HG03558 (cell line): ENCODE measurements at regions not wholly inside any gene's neighbourhood (a gene's known extent, or its start where the extent isn't known, plus 50 kb on each side); places are given as distances from the start of the nearest gene placed in this dataset.

Experiments
- ATAC-seq: cut with Tn5 transposase; IDR thresholded peaks from one replicate; pipeline ENCODE4 v1.9.1; 2021; ENCODE audit warnings: moderate number of reproducible peaks; ENCODE audit not compliant: unreplicated experiment; ENCODE audit errors: extremely low read depth

GRCh38 chr14:96723946-96724345 lies 73.2 kb upstream of the VRK1 start:
- no peak for ATAC-seq

- ATAC-seq: no peak
Measured at GRCh38 chr14:96725232-96725631, 72.0 kb upstream of the VRK1 start.

GRCh38 chr14:96727073-96727472 lies 70.1 kb upstream of the VRK1 start:
- no peak for ATAC-seq

- no peak for ATAC-seq
Measured at GRCh38 chr14:96727491-96727890, 69.7 kb upstream of the VRK1 start.

GRCh38 chr14:96727980-96728717 lies 69.0 kb upstream of the VRK1 start:
- no peak for ATAC-seq

GRCh38 chr14:96729889-96730288 lies 67.3 kb upstream of the VRK1 start:
- ATAC-seq: no peak

- ATAC-seq: no peak
Measured at GRCh38 chr14:96730386-96730785, 66.8 kb upstream of the VRK1 start.

- ATAC-seq: no peak
Measured at GRCh38 chr14:96734076-96734622, 63.0 kb upstream of the VRK1 start.

GRCh38 chr14:96735526-96735925 lies 61.7 kb upstream of the VRK1 start:
- no peak for ATAC-seq

GRCh38 chr14:96736439-96736838 lies 60.7 kb upstream of the VRK1 start:
- no peak for ATAC-seq

- no peak for ATAC-seq
Measured at GRCh38 chr14:96737881-96738280, 59.3 kb upstream of the VRK1 start.

GRCh38 chr14:96739200-96739910 lies 57.8 kb upstream of the VRK1 start:
- no peak for ATAC-seq

- peak; percentile 59 for ATAC-seq
Measured at GRCh38 chr14:96741151-96741977, 55.8 kb upstream of the VRK1 start.

- no peak for ATAC-seq
Measured at GRCh38 chr14:96744262-96744661, 52.9 kb upstream of the VRK1 start.

GRCh38 chr14:96745500-96746051 lies 51.6 kb upstream of the VRK1 start:
- no peak for ATAC-seq

GRCh38 chr14:96746101-96746500 lies 51.1 kb upstream of the VRK1 start:
- ATAC-seq: no peak

- no peak for ATAC-seq
Measured at GRCh38 chr14:96747006-96747405, 50.2 kb upstream of the VRK1 start.
